SU-DHL-6 (cell line): ENCODE measurements at regions not wholly inside any gene's neighbourhood (a gene's known extent, or its start where the extent isn't known, plus 50 kb on each side); places are given as distances from the start of the nearest gene placed in this dataset.

Experiments
- EZH2phosphoT487 ChIP-seq: fragments of 200-600 bp; sonication (generic), shearing (Covaris generic); conservative IDR thresholded peaks from 2 replicates; pipeline ENCODE4 v1.6.1; 2018; ENCODE audit warnings: mild to moderate bottlenecking, antibody characterized with exemption, low read length, moderate library complexity, mixed read lengths
- TF ChIP-seq, protein P1 (sequence below): fragments of 200-600 bp; sonication (generic); IDR thresholded peaks from one replicate; pipeline ENCODE4 v1.5.1; 2017; ENCODE audit warnings: antibody characterized with exemption, mild to moderate bottlenecking, low read length, moderate library complexity; ENCODE audit not compliant: insufficient read depth, poor library complexity, severe bottlenecking

DNA sequence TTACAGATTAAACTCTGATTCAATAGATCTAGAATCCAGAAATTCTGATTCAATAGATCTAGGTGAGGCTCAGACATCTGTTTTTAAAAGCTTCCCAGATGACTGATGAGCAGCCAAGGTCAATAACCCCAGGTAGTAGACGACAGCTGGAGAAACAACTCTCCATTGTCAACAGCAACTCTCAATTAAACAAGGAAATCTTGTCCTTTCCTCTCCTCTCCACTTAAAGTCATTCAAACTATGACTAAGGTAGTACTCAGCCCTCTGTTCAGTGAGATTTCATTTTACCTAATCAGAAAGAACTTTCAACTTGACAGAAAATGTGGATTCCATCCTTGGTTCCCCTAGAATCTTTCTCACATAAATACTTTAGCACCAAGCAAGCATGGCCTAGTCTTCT lies 94.6 kb upstream of the SCG2 start:
- TF ChIP-seq, protein P1, sequence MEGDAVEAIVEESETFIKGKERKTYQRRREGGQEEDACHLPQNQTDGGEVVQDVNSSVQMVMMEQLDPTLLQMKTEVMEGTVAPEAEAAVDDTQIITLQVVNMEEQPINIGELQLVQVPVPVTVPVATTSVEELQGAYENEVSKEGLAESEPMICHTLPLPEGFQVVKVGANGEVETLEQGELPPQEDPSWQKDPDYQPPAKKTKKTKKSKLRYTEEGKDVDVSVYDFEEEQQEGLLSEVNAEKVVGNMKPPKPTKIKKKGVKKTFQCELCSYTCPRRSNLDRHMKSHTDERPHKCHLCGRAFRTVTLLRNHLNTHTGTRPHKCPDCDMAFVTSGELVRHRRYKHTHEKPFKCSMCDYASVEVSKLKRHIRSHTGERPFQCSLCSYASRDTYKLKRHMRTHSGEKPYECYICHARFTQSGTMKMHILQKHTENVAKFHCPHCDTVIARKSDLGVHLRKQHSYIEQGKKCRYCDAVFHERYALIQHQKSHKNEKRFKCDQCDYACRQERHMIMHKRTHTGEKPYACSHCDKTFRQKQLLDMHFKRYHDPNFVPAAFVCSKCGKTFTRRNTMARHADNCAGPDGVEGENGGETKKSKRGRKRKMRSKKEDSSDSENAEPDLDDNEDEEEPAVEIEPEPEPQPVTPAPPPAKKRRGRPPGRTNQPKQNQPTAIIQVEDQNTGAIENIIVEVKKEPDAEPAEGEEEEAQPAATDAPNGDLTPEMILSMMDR, result no peak
- no peak for TF ChIP-seq EZH2phosphoT487
